Esophagus muscularis mucosa (tissue), 4 donors: ENCODE measurements at regions not wholly inside any gene's neighbourhood (a gene's known extent, or its start where the extent isn't known, plus 50 kb on each side); places are given as distances from the start of the nearest gene placed in this dataset.

Source experiments
- DNase-seq: peaks from one replicate; pipeline ENCODE4 v3.0.0-alpha.2; 2017; ENCODE audit errors: extremely low spot score
- H3K27ac ChIP-seq, 4 donors: fragments of 200-600 bp; sonication (generic); replicated peaks in 1 of 4; 1 replicate in 3 of 4; 2 replicates in 1 of 4; pipeline ENCODE4 v1.5.1; 2016 to 2019; ENCODE audit warnings: mild to moderate bottlenecking in 1 of 4
- H3K27me3 ChIP-seq, 4 donors: fragments of 200-600 bp; sonication (generic); one replicate each; pipeline versions ENCODE4 v1.5.1 to v1.6.0; 2016 to 2019
- H3K36me3 ChIP-seq, 4 donors: fragments of 200-600 bp; sonication (generic); one replicate each; pipeline ENCODE4 v1.5.1; 2016 to 2019
- H3K4me1 ChIP-seq, 4 donors: fragments of 200-600 bp; sonication (generic); one replicate each; pipeline ENCODE4 v1.5.1; 2016 to 2019
- H3K4me3 ChIP-seq, 4 donors: fragments of 200-600 bp; sonication (generic); 1 replicate in 2 of 4; 2 replicates in 2 of 4; pipeline ENCODE4 v1.5.1; 2016 to 2019; ENCODE audit warnings: mild to moderate bottlenecking in 4 of 4, moderate library complexity in 1 of 4
- H3K9me3 ChIP-seq, 4 donors: fragments of 200-600 bp; sonication (generic); 1 replicate in 3 of 4; 2 replicates in 1 of 4; pipeline ENCODE4 v1.5.1; 2016 to 2019
- EP300 ChIP-seq: sonication (generic); formaldehyde crosslinking; IDR thresholded peaks from one replicate; pipeline ENCODE4 v1.6.1; 2017; ENCODE audit warnings: antibody characterized with exemption
- POLR2A ChIP-seq: fragments of 450-650 bp; IDR thresholded peaks from one replicate; pipeline ENCODE4 v1.6.1; 2017; ENCODE audit warnings: antibody characterized with exemption, moderate library complexity, mild to moderate bottlenecking, low read depth
- POLR2AphosphoS5 ChIP-seq, 2 donors: sonication (generic); formaldehyde crosslinking; IDR thresholded peaks; one replicate each; pipeline ENCODE4 v1.6.1; 2017; ENCODE audit warnings: antibody characterized with exemption in 2 of 2
- WGBS: methylation state at CpG from one replicate; pipeline ENCODE4 v1.1.5; 2018; 5-methylcytosine and 5-hydroxymethylcytosine counted together
- intact Hi-C: fragments of 100-400 bp; cut with DNase I; formaldehyde crosslinking; loops from one replicate; pipeline ENCODE4 v1.15.1; 2023
- TF ChIP-seq, protein P1 (sequence below), 3 experiments: fragments of 200-600 bp in 2 of 3; fragments of 450-650 bp in 1 of 3; sonication (generic) in 2 of 3; IDR thresholded peaks; one replicate each; pipeline ENCODE4 v1.5.1; 2017 to 2019; ENCODE audit warnings: antibody characterized with exemption in 3 of 3, mild to moderate bottlenecking in 2 of 3, moderate library complexity in 1 of 3

DNA sequence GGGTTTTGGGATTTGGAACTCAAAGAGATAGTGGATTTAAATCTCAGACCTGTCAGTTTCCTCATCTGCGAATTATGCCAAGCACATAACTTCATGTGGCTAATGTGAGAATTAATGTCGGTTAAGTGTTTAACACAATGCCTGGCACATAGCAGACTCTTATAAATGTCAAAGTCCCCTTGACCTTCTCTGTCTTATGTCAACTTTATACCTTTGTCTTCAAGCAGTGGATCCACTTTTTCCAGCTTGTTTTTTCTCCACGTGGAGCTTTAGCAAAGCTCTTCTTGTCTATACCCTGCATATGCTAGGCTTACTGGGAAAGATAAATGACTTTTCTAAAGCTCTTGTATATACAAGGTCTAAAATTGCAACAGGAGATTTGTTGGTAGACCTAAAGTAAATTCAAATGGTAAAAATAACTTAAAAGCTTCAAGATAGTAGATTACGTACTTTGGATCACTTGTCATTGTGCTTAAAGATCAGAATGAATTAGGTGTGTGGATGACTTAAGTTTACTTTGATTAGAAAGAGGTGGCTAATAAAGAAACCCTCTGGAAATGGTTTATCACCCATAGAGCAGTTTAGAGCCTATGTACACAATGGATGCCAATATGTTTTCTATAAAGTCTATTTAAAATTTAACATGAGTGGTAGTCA is 318.3 kb upstream of the SORL1-AS1 start:
- Histone ChIP-seq H3K4me3 (no peak overlapping the region), H3K4me1 (peaks cover 0 to 49% (median 39%) of the 10 kb centered on the region in 4 donors), H3K36me3 (no peaks in the 10 kb centered on the region), H3K9me3 (no peaks in the 10 kb centered on the region), H3K27me3 (no peaks in the 10 kb centered on the region), H3K27ac (peak overlapping the region; percentile 46 to 77 (median 67))
- no peak for DNase-seq
- WGBS, result 59% methylated on average over 4 of the region's 4 CpGs
- TF ChIP-seq, protein P1, sequence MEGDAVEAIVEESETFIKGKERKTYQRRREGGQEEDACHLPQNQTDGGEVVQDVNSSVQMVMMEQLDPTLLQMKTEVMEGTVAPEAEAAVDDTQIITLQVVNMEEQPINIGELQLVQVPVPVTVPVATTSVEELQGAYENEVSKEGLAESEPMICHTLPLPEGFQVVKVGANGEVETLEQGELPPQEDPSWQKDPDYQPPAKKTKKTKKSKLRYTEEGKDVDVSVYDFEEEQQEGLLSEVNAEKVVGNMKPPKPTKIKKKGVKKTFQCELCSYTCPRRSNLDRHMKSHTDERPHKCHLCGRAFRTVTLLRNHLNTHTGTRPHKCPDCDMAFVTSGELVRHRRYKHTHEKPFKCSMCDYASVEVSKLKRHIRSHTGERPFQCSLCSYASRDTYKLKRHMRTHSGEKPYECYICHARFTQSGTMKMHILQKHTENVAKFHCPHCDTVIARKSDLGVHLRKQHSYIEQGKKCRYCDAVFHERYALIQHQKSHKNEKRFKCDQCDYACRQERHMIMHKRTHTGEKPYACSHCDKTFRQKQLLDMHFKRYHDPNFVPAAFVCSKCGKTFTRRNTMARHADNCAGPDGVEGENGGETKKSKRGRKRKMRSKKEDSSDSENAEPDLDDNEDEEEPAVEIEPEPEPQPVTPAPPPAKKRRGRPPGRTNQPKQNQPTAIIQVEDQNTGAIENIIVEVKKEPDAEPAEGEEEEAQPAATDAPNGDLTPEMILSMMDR (IDR thresholded peaks at IDR 0.05), result no peak
- TF ChIP-seq POLR2AphosphoS5 (IDR thresholded peaks at IDR 0.05) (no peak), EP300 (no peak), POLR2A (no peak)
- intact Hi-C loops, result no loop called here

DNA sequence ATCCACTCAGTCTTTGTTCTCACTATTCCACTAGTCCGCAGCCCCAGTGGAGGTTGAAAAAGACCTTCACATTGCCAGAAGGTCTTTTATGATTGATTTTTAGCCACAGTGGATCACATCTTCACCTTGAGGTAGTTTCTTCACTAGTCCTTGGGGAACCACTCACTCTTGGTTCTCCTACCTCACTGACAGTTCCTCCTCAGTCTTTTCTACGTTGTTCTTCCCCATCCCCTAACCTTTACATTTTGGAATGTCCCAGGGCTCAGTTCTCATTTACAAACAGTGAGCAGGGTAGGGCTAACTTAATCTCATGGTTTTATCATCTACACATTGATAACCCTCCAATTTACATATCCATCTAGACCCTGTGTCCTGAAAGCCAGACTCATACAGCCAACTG is 316.4 kb upstream of the SORL1-AS1 start:
- 92% methylated on average over 2 of the region's 2 CpGs for WGBS
- DNase-seq, result no peak
- Histone ChIP-seq H3K27me3 (no peaks in the 10 kb centered on the region), H3K4me1 (peaks cover 0 to 33% (median 27%) of the 10 kb centered on the region in 4 donors), H3K36me3 (no peaks in the 10 kb centered on the region), H3K4me3 (no peak overlapping the region), H3K27ac (no peak overlapping the region), H3K9me3 (no peaks in the 10 kb centered on the region)
- intact Hi-C loops, result loop anchor here (10.0 kb wide), 1 partner anchor 56 kb away; no protein-coding TSS in a partner anchor
- TF ChIP-seq, protein P1 (IDR thresholded peaks at IDR 0.05), result no peak
- TF ChIP-seq EP300, result no peak
- no peak for TF ChIP-seq POLR2A
- no peak for TF ChIP-seq POLR2AphosphoS5 (IDR thresholded peaks at IDR 0.05)

DNA sequence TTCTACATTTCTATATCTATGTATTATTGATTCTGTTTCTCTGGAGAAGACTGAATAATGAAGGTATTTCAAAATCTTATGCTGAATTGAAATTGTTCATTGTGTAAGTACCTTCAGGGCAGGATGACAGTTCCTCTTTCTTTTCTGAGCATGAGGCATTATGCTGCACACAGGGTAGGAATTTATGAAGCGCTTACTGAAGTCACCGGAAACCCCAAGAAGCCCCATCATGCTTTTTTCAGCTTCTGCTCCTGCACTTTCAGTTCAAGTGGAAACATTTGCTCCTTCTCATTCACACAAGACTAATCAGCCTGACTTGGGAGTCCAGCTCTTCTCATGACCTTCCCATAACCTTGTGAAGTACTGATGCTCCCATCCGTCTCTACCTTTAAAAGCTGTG is 314.7 kb upstream of the SORL1-AS1 start:
- no peak for TF ChIP-seq POLR2AphosphoS5 (IDR thresholded peaks at IDR 0.05)
- TF ChIP-seq, protein P1 (IDR thresholded peaks at IDR 0.05), result no peak
- no peak for TF ChIP-seq POLR2A
- no peak for TF ChIP-seq EP300
- Histone ChIP-seq H3K36me3 (no peaks in the 10 kb centered on the region), H3K27me3 (no peaks in the 10 kb centered on the region), H3K4me3 (no peak overlapping the region), H3K4me1 (peaks cover 4 to 28% (median 26%) of the 10 kb centered on the region in 4 donors), H3K9me3 (no peaks in the 10 kb centered on the region), H3K27ac (peak overlapping the region in 1 of 4 donors; percentile 28)
- intact Hi-C loops, result loop anchor here (10.0 kb wide), 1 partner anchor 57 kb away; no protein-coding TSS in a partner anchor
- DNase-seq, result no peak
- WGBS, result 76% methylated on average over 3 of the region's 3 CpGs

DNA sequence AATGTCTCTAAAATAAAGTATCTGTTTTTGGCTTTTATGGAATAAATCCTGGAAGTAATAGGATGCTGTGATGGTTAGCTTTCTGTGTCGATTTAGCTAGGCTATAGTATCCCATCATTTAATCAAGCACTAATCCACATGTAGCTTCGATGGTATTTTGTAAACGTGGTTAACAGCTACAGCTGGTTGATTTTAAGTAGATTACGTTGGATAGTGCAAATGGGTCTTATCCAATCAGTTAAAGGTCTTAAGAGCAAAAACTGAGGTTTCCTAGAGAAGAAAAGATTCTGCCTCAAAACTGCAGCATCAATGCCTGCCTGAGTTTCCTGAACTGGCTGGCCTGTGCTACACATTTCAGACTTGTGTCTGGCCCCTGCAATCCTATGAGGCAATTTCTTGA is 314.2 kb upstream of the SORL1-AS1 start:
- 69% methylated on average over 4 of the region's 4 CpGs for WGBS
- TF ChIP-seq, protein P1 (IDR thresholded peaks at IDR 0.05), result no peak
- TF ChIP-seq EP300, result no peak
- TF ChIP-seq POLR2AphosphoS5 (IDR thresholded peaks at IDR 0.05), result no peak
- no peak for TF ChIP-seq POLR2A
- intact Hi-C loops, result loop anchor here (10.0 kb wide), 1 partner anchor 58 kb away; no protein-coding TSS in a partner anchor
- H3K4me1 ChIP-seq, result peaks cover 4 to 27% (median 24%) of the 10 kb centered on the region in 4 donors
- H3K9me3 ChIP-seq, result no peaks in the 10 kb centered on the region
- H3K27ac ChIP-seq, result no peak overlapping the region
- H3K27me3 ChIP-seq, result no peaks in the 10 kb centered on the region
- no peak overlapping the region for H3K4me3 ChIP-seq
- H3K36me3 ChIP-seq, result no peaks in the 10 kb centered on the region
- no peak for DNase-seq

DNA sequence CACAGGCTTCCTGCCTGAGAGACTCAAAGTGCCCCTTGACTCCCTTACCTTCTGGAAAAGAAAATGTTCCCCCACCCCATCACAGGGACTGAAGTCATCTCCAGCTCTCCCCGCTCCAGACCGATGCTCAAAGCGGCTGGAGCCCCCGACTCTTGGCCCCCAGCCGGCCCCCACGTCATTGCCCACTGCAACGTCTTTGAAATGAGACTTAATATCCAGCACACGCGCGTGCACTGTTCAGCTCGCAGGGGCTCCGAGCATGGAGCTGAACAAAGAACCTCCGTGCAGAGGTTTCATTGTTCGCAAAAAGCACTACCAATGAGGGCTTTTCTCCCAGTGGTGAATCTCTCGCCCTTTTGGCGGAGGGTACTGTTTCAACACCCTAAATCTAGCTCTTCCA is 313.4 kb upstream of the SORL1-AS1 start:
- no peak overlapping the region for H3K27ac ChIP-seq
- H3K4me1 ChIP-seq, result peaks cover 4 to 19% (median 16%) of the 10 kb centered on the region in 4 donors
- H3K27me3 ChIP-seq, result no peaks in the 10 kb centered on the region
- no peak for DNase-seq
- 96% methylated on average over 16 of the region's 16 CpGs for WGBS
- TF ChIP-seq EP300, result no peak
- intact Hi-C loops, result loop anchor here (10.0 kb wide), 1 partner anchor 59 kb away; no protein-coding TSS in a partner anchor
- no peaks in the 10 kb centered on the region for H3K36me3 ChIP-seq
- no peaks in the 10 kb centered on the region for H3K9me3 ChIP-seq
- no peak overlapping the region for H3K4me3 ChIP-seq
